HEK293 (cell line): ENCODE measurements at regions not wholly inside any gene's neighbourhood (a gene's known extent, or its start where the extent isn't known, plus 50 kb on each side); places are given as distances from the start of the nearest gene placed in this dataset.

Experiments
- GLIS1 ChIP-seq: fragments of 450-650 bp; formaldehyde crosslinking; IDR thresholded peaks from 2 replicates; pipeline ENCODE4 v1.5.1; 2016; ENCODE audit warnings: missing biosample characterization, missing genetic modification characterization
- MZF1 ChIP-seq: fragments of 450-650 bp; formaldehyde crosslinking; IDR thresholded peaks from 2 replicates; pipeline ENCODE4 v1.5.1; 2017; ENCODE audit warnings: missing biosample characterization, missing genetic modification characterization, borderline replicate concordance
- REPIN1 ChIP-seq: fragments of 450-650 bp; formaldehyde crosslinking; IDR thresholded peaks from 2 replicates; pipeline ENCODE4 v1.5.1; 2017; ENCODE audit warnings: missing biosample characterization, missing genetic modification characterization, low read depth
- SCRT2 ChIP-seq: fragments of 450-650 bp; formaldehyde crosslinking; IDR thresholded peaks from 2 replicates; pipeline ENCODE4 v1.5.1; 2016; ENCODE audit warnings: missing biosample characterization, missing genetic modification characterization
- SP2 ChIP-seq: fragments of 450-650 bp; formaldehyde crosslinking; IDR thresholded peaks from 2 replicates; pipeline ENCODE4 v1.5.1; 2016; ENCODE audit warnings: missing biosample characterization, missing genetic modification characterization
- SP3 ChIP-seq: fragments of 450-650 bp; formaldehyde crosslinking; IDR thresholded peaks from 2 replicates; pipeline ENCODE4 v1.5.1; 2016; ENCODE audit warnings: missing biosample characterization, missing genetic modification characterization
- SP7 ChIP-seq: fragments of 450-650 bp; formaldehyde crosslinking; IDR thresholded peaks from 2 replicates; pipeline ENCODE4 v1.5.1; 2016; ENCODE audit warnings: missing biosample characterization, missing genetic modification characterization
- YY1 ChIP-seq: fragments of 450-650 bp; formaldehyde crosslinking; IDR thresholded peaks from 2 replicates; pipeline ENCODE4 v1.5.1; 2018; ENCODE audit warnings: missing biosample characterization, missing genetic modification characterization
- YY2 ChIP-seq: fragments of 450-650 bp; formaldehyde crosslinking; IDR thresholded peaks from 2 replicates; pipeline ENCODE4 v1.5.1; 2016; ENCODE audit warnings: missing biosample characterization, missing genetic modification characterization
- ZBTB1 ChIP-seq: fragments of 450-650 bp; formaldehyde crosslinking; IDR thresholded peaks from 2 replicates; pipeline ENCODE4 v1.5.1; 2016; ENCODE audit warnings: missing biosample characterization, missing genetic modification characterization
- ZFHX2 ChIP-seq: fragments of 450-650 bp; formaldehyde crosslinking; conservative IDR thresholded peaks from 2 replicates; pipeline ENCODE4 v1.5.1; 2016; ENCODE audit warnings: missing biosample characterization, missing genetic modification characterization
- ZFP69B ChIP-seq: fragments of 450-650 bp; formaldehyde crosslinking; IDR thresholded peaks from 2 replicates; pipeline ENCODE4 v1.5.1; 2016; ENCODE audit warnings: missing biosample characterization, missing genetic modification characterization
- ZNF10 ChIP-seq: fragments of 450-650 bp; formaldehyde crosslinking; IDR thresholded peaks from 2 replicates; pipeline ENCODE4 v1.5.1; 2017; ENCODE audit warnings: missing biosample characterization, missing genetic modification characterization
- ZNF146 ChIP-seq: fragments of 450-650 bp; formaldehyde crosslinking; IDR thresholded peaks from 2 replicates; pipeline ENCODE4 v1.5.1; 2016; ENCODE audit warnings: missing biosample characterization, missing genetic modification characterization
- ZNF202 ChIP-seq: fragments of 450-650 bp; formaldehyde crosslinking; IDR thresholded peaks from 2 replicates; pipeline ENCODE4 v1.5.1; 2016; ENCODE audit warnings: missing biosample characterization, missing genetic modification characterization, borderline replicate concordance
- ZNF211 ChIP-seq: fragments of 450-650 bp; formaldehyde crosslinking; IDR thresholded peaks from 2 replicates; pipeline ENCODE4 v1.5.1; 2016; ENCODE audit warnings: low read depth, missing biosample characterization, missing genetic modification characterization
- ZNF248 ChIP-seq: fragments of 450-650 bp; formaldehyde crosslinking; IDR thresholded peaks from 2 replicates; pipeline ENCODE4 v1.5.1; 2017; ENCODE audit warnings: missing biosample characterization, missing genetic modification characterization
- ZNF302 ChIP-seq: fragments of 450-650 bp; formaldehyde crosslinking; IDR thresholded peaks from 2 replicates; pipeline ENCODE4 v1.5.1; 2016; ENCODE audit warnings: missing biosample characterization, missing genetic modification characterization, low read depth
- ZNF335 ChIP-seq: fragments of 450-650 bp; formaldehyde crosslinking; conservative IDR thresholded peaks from 2 replicates; pipeline ENCODE4 v1.5.1; 2016; ENCODE audit warnings: missing biosample characterization, missing genetic modification characterization
- ZNF366 ChIP-seq: fragments of 450-650 bp; formaldehyde crosslinking; conservative IDR thresholded peaks from 2 replicates; pipeline ENCODE4 v1.5.1; 2016; ENCODE audit warnings: missing biosample characterization, missing genetic modification characterization
- ZNF394 ChIP-seq: fragments of 450-650 bp; formaldehyde crosslinking; IDR thresholded peaks from 2 replicates; pipeline ENCODE4 v1.5.1; 2016; ENCODE audit warnings: missing biosample characterization, missing genetic modification characterization, mild to moderate bottlenecking, moderate library complexity, borderline replicate concordance
- ZNF404 ChIP-seq: fragments of 450-650 bp; formaldehyde crosslinking; IDR thresholded peaks from 2 replicates; pipeline ENCODE4 v1.5.1; 2017; ENCODE audit warnings: missing biosample characterization, missing genetic modification characterization
- ZNF501 ChIP-seq: fragments of 450-650 bp; formaldehyde crosslinking; IDR thresholded peaks from 2 replicates; pipeline ENCODE4 v1.5.1; 2016; ENCODE audit warnings: missing biosample characterization, missing genetic modification characterization
- ZNF596 ChIP-seq: fragments of 450-650 bp; IDR thresholded peaks from 2 replicates; pipeline ENCODE4 v1.5.0; 2018; ENCODE audit warnings: missing biosample characterization, mild to moderate bottlenecking, missing genetic modification characterization, moderate library complexity
- ZNF621 ChIP-seq: fragments of 450-650 bp; formaldehyde crosslinking; IDR thresholded peaks from 2 replicates; pipeline ENCODE4 v1.5.1; 2017; ENCODE audit warnings: missing biosample characterization, missing genetic modification characterization
- ZNF677 ChIP-seq: fragments of 450-650 bp; IDR thresholded peaks from 2 replicates; pipeline ENCODE4 v1.5.0; 2018; ENCODE audit warnings: missing biosample characterization, mild to moderate bottlenecking, missing genetic modification characterization, moderate library complexity
- ZNF792 ChIP-seq: fragments of 450-650 bp; formaldehyde crosslinking; IDR thresholded peaks from 2 replicates; pipeline ENCODE4 v1.5.1; 2016; ENCODE audit warnings: missing biosample characterization, missing genetic modification characterization
- ZNF843 ChIP-seq: fragments of 450-650 bp; formaldehyde crosslinking; IDR thresholded peaks from 2 replicates; pipeline ENCODE4 v1.5.1; 2016; ENCODE audit warnings: missing biosample characterization, missing genetic modification characterization
- TF ChIP-seq, protein P1 (sequence below): fragments of 450-650 bp; formaldehyde crosslinking; IDR thresholded peaks from 2 replicates; pipeline ENCODE4 v1.5.1; 2016; ENCODE audit warnings: missing biosample characterization, missing genetic modification characterization
- TF ChIP-seq, protein P2 (sequence below): fragments of 450-650 bp; formaldehyde crosslinking; IDR thresholded peaks from 2 replicates; pipeline ENCODE4 v1.5.1; 2016; ENCODE audit warnings: missing biosample characterization, missing genetic modification characterization
- TF ChIP-seq, protein P3 (sequence below): fragments of 450-650 bp; formaldehyde crosslinking; IDR thresholded peaks from 2 replicates; pipeline ENCODE4 v1.5.1; 2016; ENCODE audit warnings: missing biosample characterization, missing genetic modification characterization, borderline replicate concordance
- TF ChIP-seq, protein P4 (sequence below): fragments of 450-650 bp; formaldehyde crosslinking; IDR thresholded peaks from 2 replicates; pipeline ENCODE4 v1.5.1; 2016; ENCODE audit warnings: missing biosample characterization, missing genetic modification characterization
- TF ChIP-seq, protein P5 (sequence below): fragments of 450-650 bp; formaldehyde crosslinking; IDR thresholded peaks from 2 replicates; pipeline ENCODE4 v1.5.1; 2016; ENCODE audit warnings: missing biosample characterization, missing genetic modification characterization

DNA sequence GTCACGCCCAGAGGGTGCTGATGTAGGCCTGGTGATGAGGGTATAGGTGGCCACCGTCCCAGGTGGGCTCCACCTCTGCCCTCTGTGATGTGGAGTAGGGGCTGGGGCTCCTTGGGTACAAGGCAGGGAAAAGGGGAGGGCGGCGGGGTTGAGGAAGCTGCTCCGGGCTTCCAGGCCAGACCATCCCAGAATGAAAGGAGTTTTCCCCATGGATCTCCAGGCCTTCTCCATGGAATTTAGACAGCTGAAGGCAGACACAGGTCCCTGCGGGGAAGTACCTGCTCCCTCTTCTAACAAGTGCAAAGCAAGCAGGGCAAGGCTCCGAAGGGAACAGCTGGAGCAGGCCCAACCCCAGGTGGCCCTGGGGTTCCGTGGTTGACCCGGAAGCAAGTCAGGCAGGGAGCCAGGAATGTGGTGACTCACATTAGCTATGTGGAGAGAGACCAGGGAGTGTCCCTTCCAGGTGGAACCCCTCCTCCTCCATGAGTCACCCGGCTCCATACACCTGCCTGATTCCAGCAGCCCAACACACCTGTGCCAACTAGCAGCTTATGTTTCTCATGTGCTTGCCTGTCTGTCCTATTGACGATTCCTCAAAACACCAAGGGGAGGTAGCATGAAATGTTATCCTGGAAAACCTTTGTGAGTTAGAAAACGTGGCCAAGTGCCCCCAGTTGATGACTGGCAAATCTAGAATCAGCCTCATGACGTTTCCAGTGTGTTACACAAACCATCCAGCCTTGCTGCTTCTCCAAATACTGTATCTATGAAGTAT is 59.7 kb upstream of the SNX9 start (continued):
- TF ChIP-seq, protein P1, sequence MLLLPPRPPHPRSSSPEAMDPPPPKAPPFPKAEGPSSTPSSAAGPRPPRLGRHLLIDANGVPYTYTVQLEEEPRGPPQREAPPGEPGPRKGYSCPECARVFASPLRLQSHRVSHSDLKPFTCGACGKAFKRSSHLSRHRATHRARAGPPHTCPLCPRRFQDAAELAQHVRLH (tag by site-specific recombination) = no peak
- TF ChIP-seq, protein P2, sequence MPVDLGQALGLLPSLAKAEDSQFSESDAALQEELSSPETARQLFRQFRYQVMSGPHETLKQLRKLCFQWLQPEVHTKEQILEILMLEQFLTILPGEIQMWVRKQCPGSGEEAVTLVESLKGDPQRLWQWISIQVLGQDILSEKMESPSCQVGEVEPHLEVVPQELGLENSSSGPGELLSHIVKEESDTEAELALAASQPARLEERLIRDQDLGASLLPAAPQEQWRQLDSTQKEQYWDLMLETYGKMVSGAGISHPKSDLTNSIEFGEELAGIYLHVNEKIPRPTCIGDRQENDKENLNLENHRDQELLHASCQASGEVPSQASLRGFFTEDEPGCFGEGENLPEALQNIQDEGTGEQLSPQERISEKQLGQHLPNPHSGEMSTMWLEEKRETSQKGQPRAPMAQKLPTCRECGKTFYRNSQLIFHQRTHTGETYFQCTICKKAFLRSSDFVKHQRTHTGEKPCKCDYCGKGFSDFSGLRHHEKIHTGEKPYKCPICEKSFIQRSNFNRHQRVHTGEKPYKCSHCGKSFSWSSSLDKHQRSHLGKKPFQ (tag by site-specific recombination) = no peak
- TF ChIP-seq ZNF596 (tag by site-specific recombination) (no peak), GLIS1 (tag by site-specific recombination) (peak; percentile 76), ZNF394 (tag by site-specific recombination) (no peak), ZNF843 (tag by site-specific recombination) (no peak), ZNF404 (tag by site-specific recombination) (no peak), YY2 (tag by site-specific recombination) (no peak), SP3 (peak; percentile 41; the same call in 1 of the 2 replicates), ZNF677 (tag by site-specific recombination) (no peak), ZNF248 (tag by site-specific recombination) (no peak), SP7 (tag by site-specific recombination) (peak; percentile 39), SP2 (no peak), ZNF621 (tag by site-specific recombination) (no peak), SCRT2 (tag by site-specific recombination) (peak; percentile 39), ZBTB1 (tag by site-specific recombination) (no peak), YY1 (tag by site-specific recombination) (no peak), REPIN1 (tag by site-specific recombination) (no peak), ZFP69B (no peak), ZNF211 (tag by site-specific recombination) (no peak), ZNF146 (tag by site-specific recombination) (no peak), ZNF302 (tag by site-specific recombination) (no peak), ZNF501 (tag by site-specific recombination) (no peak), ZNF202 (no peak), ZNF335 (tag by site-specific recombination) (peak; percentile 32; the same call in 1 of the 2 replicates), MZF1 (tag by site-specific recombination) (no peak), ZNF366 (peak; percentile 29; the same call in 1 of the 2 replicates), ZNF10 (tag by site-specific recombination) (no peak), ZFHX2 (no peak), ZNF792 (no peak)
- TF ChIP-seq, protein P3, sequence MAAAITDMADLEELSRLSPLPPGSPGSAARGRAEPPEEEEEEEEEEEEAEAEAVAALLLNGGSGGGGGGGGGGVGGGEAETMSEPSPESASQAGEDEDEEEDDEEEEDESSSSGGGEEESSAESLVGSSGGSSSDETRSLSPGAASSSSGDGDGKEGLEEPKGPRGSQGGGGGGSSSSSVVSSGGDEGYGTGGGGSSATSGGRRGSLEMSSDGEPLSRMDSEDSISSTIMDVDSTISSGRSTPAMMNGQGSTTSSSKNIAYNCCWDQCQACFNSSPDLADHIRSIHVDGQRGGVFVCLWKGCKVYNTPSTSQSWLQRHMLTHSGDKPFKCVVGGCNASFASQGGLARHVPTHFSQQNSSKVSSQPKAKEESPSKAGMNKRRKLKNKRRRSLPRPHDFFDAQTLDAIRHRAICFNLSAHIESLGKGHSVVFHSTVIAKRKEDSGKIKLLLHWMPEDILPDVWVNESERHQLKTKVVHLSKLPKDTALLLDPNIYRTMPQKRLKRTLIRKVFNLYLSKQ (tag by site-specific recombination) = no peak
- TF ChIP-seq, protein P4, sequence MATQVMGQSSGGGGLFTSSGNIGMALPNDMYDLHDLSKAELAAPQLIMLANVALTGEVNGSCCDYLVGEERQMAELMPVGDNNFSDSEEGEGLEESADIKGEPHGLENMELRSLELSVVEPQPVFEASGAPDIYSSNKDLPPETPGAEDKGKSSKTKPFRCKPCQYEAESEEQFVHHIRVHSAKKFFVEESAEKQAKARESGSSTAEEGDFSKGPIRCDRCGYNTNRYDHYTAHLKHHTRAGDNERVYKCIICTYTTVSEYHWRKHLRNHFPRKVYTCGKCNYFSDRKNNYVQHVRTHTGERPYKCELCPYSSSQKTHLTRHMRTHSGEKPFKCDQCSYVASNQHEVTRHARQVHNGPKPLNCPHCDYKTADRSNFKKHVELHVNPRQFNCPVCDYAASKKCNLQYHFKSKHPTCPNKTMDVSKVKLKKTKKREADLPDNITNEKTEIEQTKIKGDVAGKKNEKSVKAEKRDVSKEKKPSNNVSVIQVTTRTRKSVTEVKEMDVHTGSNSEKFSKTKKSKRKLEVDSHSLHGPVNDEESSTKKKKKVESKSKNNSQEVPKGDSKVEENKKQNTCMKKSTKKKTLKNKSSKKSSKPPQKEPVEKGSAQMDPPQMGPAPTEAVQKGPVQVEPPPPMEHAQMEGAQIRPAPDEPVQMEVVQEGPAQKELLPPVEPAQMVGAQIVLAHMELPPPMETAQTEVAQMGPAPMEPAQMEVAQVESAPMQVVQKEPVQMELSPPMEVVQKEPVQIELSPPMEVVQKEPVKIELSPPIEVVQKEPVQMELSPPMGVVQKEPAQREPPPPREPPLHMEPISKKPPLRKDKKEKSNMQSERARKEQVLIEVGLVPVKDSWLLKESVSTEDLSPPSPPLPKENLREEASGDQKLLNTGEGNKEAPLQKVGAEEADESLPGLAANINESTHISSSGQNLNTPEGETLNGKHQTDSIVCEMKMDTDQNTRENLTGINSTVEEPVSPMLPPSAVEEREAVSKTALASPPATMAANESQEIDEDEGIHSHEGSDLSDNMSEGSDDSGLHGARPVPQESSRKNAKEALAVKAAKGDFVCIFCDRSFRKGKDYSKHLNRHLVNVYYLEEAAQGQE (tag by site-specific recombination) = no peak
- TF ChIP-seq, protein P5, sequence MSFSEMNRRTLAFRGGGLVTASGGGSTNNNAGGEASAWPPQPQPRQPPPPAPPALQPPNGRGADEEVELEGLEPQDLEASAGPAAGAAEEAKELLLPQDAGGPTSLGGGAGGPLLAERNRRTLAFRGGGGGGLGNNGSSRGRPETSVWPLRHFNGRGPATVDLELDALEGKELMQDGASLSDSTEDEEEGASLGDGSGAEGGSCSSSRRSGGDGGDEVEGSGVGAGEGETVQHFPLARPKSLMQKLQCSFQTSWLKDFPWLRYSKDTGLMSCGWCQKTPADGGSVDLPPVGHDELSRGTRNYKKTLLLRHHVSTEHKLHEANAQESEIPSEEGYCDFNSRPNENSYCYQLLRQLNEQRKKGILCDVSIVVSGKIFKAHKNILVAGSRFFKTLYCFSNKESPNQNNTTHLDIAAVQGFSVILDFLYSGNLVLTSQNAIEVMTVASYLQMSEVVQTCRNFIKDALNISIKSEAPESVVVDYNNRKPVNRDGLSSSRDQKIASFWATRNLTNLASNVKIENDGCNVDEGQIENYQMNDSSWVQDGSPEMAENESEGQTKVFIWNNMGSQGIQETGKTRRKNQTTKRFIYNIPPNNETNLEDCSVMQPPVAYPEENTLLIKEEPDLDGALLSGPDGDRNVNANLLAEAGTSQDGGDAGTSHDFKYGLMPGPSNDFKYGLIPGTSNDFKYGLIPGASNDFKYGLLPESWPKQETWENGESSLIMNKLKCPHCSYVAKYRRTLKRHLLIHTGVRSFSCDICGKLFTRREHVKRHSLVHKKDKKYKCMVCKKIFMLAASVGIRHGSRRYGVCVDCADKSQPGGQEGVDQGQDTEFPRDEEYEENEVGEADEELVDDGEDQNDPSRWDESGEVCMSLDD (tag by site-specific recombination) = no peak
